Loucy (cell line): ENCODE measurements at regions not wholly inside any gene's neighbourhood (a gene's known extent, or its start where the extent isn't known, plus 50 kb on each side); places are given as distances from the start of the nearest gene placed in this dataset.

ENCODE experiments used
- H2AFZ ChIP-seq: fragments of 200-600 bp; sonication (generic); 2 replicates; pipeline ENCODE4 v1.6.0; 2016; ENCODE audit warnings: antibody characterized with exemption, mild to moderate bottlenecking, low read length, moderate library complexity
- H3F3A ChIP-seq: fragments of 200-600 bp; 2 replicates; pipeline ENCODE4 v1.6.0; 2016; ENCODE audit warnings: antibody characterized with exemption, low read depth, mild to moderate bottlenecking
- H3K27me3 ChIP-seq: fragments of 200-600 bp; sonication (generic); 2 replicates; pipeline ENCODE4 v1.6.1; 2014; ENCODE audit warnings: low read length, mild to moderate bottlenecking; ENCODE audit not compliant: insufficient read depth, poor library complexity, severe bottlenecking
- H3K36me3 ChIP-seq: fragments of 200-600 bp; sonication (generic); 2 replicates; pipeline ENCODE4 v1.6.1; 2016; ENCODE audit warnings: low read length; ENCODE audit not compliant: insufficient read depth
- H3K4me1 ChIP-seq: fragments of 200-600 bp; sonication (generic); 2 replicates; pipeline ENCODE4 v1.5.1; 2014; ENCODE audit warnings: low read length, mild to moderate bottlenecking; ENCODE audit not compliant: insufficient read depth, poor library complexity, severe bottlenecking
- H3K4me2 ChIP-seq: fragments of 200-600 bp; sonication (generic); 2 replicates; pipeline ENCODE4 v1.6.0; 2014; ENCODE audit warnings: antibody characterized with exemption, low read length, low read depth, mild to moderate bottlenecking; ENCODE audit not compliant: poor library complexity, severe bottlenecking
- H3K4me3 ChIP-seq: fragments of 200-600 bp; sonication (generic); 2 replicates; pipeline ENCODE4 v1.5.1; 2014; ENCODE audit warnings: low read length, mild to moderate bottlenecking, mixed read lengths; ENCODE audit not compliant: poor library complexity, severe bottlenecking
- H3K79me2 ChIP-seq: fragments of 200-600 bp; sonication (generic); 2 replicates; pipeline ENCODE4 v1.6.1; 2014; ENCODE audit warnings: low read length; ENCODE audit not compliant: insufficient read depth
- H3K9ac ChIP-seq: fragments of 200-600 bp; sonication (generic); 2 replicates; pipeline ENCODE4 v1.6.0; 2014; ENCODE audit warnings: mild to moderate bottlenecking, low read depth, low read length, moderate library complexity; ENCODE audit not compliant: poor library complexity, severe bottlenecking
- H3K9me2 ChIP-seq: fragments of 200-600 bp; sonication (generic); replicated peaks from 2 replicates; pipeline ENCODE4 v1.6.1; 2016; ENCODE audit warnings: low read depth, low read length, mixed read lengths
- H3K9me3 ChIP-seq: fragments of 200-600 bp; sonication (generic); 2 replicates; pipeline ENCODE4 v1.6.1; 2014; ENCODE audit warnings: mild to moderate bottlenecking, antibody characterized with exemption, low read length, low read depth; ENCODE audit not compliant: insufficient read depth
- H4K20me1 ChIP-seq: fragments of 200-600 bp; sonication (generic); 2 replicates; pipeline ENCODE4 v1.6.0; 2014; ENCODE audit warnings: antibody characterized with exemption, low read length, mild to moderate bottlenecking; ENCODE audit not compliant: insufficient read depth, poor library complexity, severe bottlenecking
- CTCF ChIP-seq: fragments of 200-600 bp; sonication (generic); conservative IDR thresholded peaks from 2 replicates; pipeline ENCODE4 v1.5.1; 2014; ENCODE audit warnings: mild to moderate bottlenecking, antibody characterized with exemption, low read length
- EZH2phosphoT487 ChIP-seq: fragments of 200-600 bp; IDR thresholded peaks from 2 replicates; pipeline ENCODE4 v1.6.1; 2018; ENCODE audit warnings: antibody characterized with exemption, mild to moderate bottlenecking, moderate library complexity, borderline replicate concordance

GRCh38 chr6:169979873-169980432, 228.5 kb downstream of the ERMARD start:
- no peak overlapping the region for H3K9ac ChIP-seq
- no peaks in the 10 kb centered on the region for H3K9me2 ChIP-seq
- H3K9me3 ChIP-seq: peaks cover 7% of the 10 kb centered on the region; the same call in 1 of the 2 replicates
- no peak overlapping the region for H3K4me3 ChIP-seq
- H3K36me3 ChIP-seq: no peaks in the 10 kb centered on the region
- no peaks in the 10 kb centered on the region for H3K79me2 ChIP-seq
- no peaks in the 10 kb centered on the region for H3F3A ChIP-seq
- no peaks in the 10 kb centered on the region for H3K27me3 ChIP-seq
- H2AFZ ChIP-seq: no peak overlapping the region
- no peaks in the 10 kb centered on the region for H4K20me1 ChIP-seq
- H3K4me2 ChIP-seq: no peak overlapping the region
- no peaks in the 10 kb centered on the region for H3K4me1 ChIP-seq
- TF ChIP-seq CTCF: no peak

- Histone ChIP-seq H3K9ac (no peak overlapping the region), H3F3A (no peaks in the 10 kb centered on the region), H3K9me2 (no peaks in the 10 kb centered on the region), H3K4me3 (no peak overlapping the region), H3K27me3 (no peaks in the 10 kb centered on the region), H3K9me3 (peaks cover 7% of the 10 kb centered on the region; the same call in 1 of the 2 replicates), H4K20me1 (no peaks in the 10 kb centered on the region), H2AFZ (no peak overlapping the region), H3K4me1 (no peaks in the 10 kb centered on the region), H3K36me3 (no peaks in the 10 kb centered on the region), H3K4me2 (no peak overlapping the region), H3K79me2 (no peaks in the 10 kb centered on the region)
- no peak for TF ChIP-seq CTCF
- no peak for TF ChIP-seq EZH2phosphoT487
These were observed 227.3 kb downstream of the ERMARD start for GRCh38 chr6:169978615-169979161.

- Histone ChIP-seq H3F3A (no peaks in the 10 kb centered on the region), H3K9ac (no peak overlapping the region), H3K4me3 (no peak overlapping the region), H4K20me1 (no peaks in the 10 kb centered on the region), H3K27me3 (no peaks in the 10 kb centered on the region), H2AFZ (no peak overlapping the region), H3K79me2 (no peaks in the 10 kb centered on the region), H3K4me2 (no peak overlapping the region), H3K9me3 (peaks cover 7% of the 10 kb centered on the region; the same call in 1 of the 2 replicates), H3K9me2 (no peaks in the 10 kb centered on the region), H3K4me1 (no peaks in the 10 kb centered on the region), H3K36me3 (no peaks in the 10 kb centered on the region)
- TF ChIP-seq CTCF (no peak), EZH2phosphoT487 (no peak)
These were observed 226.2 kb downstream of the ERMARD start for GRCh38 chr6:169977434-169978265.
